Gastroesophageal sphincter (tissue), 4 donors: ENCODE measurements at regions not wholly inside any gene's neighbourhood (a gene's known extent, or its start where the extent isn't known, plus 50 kb on each side); places are given as distances from the start of the nearest gene placed in this dataset.

Experiments
- ATAC-seq: fragments of 150-250 bp; one replicate; pipeline ENCODE4 v1.9.1; 2016; ENCODE audit warnings: mild to moderate bottlenecking, moderate library complexity
- H3K27ac ChIP-seq, 4 donors: fragments of 200-600 bp; sonication (generic) in 3 of 4; 1 replicate in 3 of 4; 2 replicates in 1 of 4; pipeline ENCODE4 v1.5.1; 2016 to 2019
- H3K27me3 ChIP-seq: fragments of 200-600 bp; sonication (generic); one replicate; pipeline ENCODE4 v1.5.1; 2019
- H3K36me3 ChIP-seq, 2 donors: fragments of 200-600 bp; sonication (generic); one replicate each; pipeline ENCODE4 v1.5.1; 2019; ENCODE audit warnings: control low read depth in 1 of 2
- H3K4me1 ChIP-seq, 3 donors: fragments of 200-600 bp; sonication (generic); 1 replicate in 2 of 3; 2 replicates in 1 of 3; pipeline ENCODE4 v1.5.1; 2016 to 2019; ENCODE audit warnings: control low read depth in 2 of 3
- H3K4me3 ChIP-seq, 2 donors: fragments of 200-600 bp; sonication (generic); one replicate each; pipeline ENCODE4 v1.5.1; 2019; ENCODE audit warnings: mild to moderate bottlenecking in 1 of 2, moderate library complexity in 1 of 2
- H3K9me3 ChIP-seq, 3 donors: fragments of 200-600 bp; sonication (generic); one replicate each; pipeline ENCODE4 v1.5.1; 2017 to 2019; ENCODE audit warnings: control low read depth in 2 of 3
- CTCF ChIP-seq, 4 experiments: fragments of 200-600 bp in 2 of 4; fragments of 450-650 bp in 2 of 4; sonication (generic) in 1 of 4; IDR thresholded peaks; one replicate each; pipeline ENCODE4 v1.5.1; 2017 to 2019; ENCODE audit warnings: antibody characterized with exemption in 4 of 4, mild to moderate bottlenecking in 2 of 4, moderate library complexity in 2 of 4
- EP300 ChIP-seq: sonication (generic); formaldehyde crosslinking; IDR thresholded peaks from one replicate; pipeline ENCODE4 v1.6.1; 2017; ENCODE audit warnings: antibody characterized with exemption, mild to moderate bottlenecking
- POLR2A ChIP-seq, 2 donors: fragments of 450-650 bp; IDR thresholded peaks; one replicate each; pipeline ENCODE4 v1.6.1; 2017; ENCODE audit warnings: antibody characterized with exemption in 2 of 2, mild to moderate bottlenecking in 2 of 2, moderate library complexity in 1 of 2
- POLR2AphosphoS5 ChIP-seq: sonication (generic); formaldehyde crosslinking; IDR thresholded peaks from one replicate; pipeline ENCODE4 v1.6.1; 2017; ENCODE audit warnings: antibody characterized with exemption
- WGBS, 2 donors: methylation state at CpG; one replicate each; pipeline ENCODE4 v1.1.5; 2018; ENCODE audit warnings: low coverage in 1 of 2; 5-methylcytosine and 5-hydroxymethylcytosine counted together

- Histone ChIP-seq H3K27me3 (no peaks in the 10 kb centered on the region), H3K4me3 (no peak overlapping the region), H3K36me3 (no peaks in the 10 kb centered on the region), H3K27ac (peak overlapping the region in 2 of 4 donors; percentile 5 to 25), H3K9me3 (no peaks in the 10 kb centered on the region), H3K4me1 (peaks cover 0 to 16% (median 0%) of the 10 kb centered on the region in 3 donors)
- TF ChIP-seq POLR2AphosphoS5 (no peak), POLR2A (IDR thresholded peaks at IDR 0.05) (no peak), EP300 (no peak), CTCF (IDR thresholded peaks at IDR 0.05) (no peak)
- no peak for ATAC-seq
- 37 to 58% methylated on average over 4 to 5 of the region's 7 CpGs for WGBS, 2 donors
Observed at GRCh38 chr12:94047781-94048567, 100.4 kb upstream of the PLXNC1 start.

GRCh38 chr12:94048757-94049156 lies 99.6 kb upstream of the PLXNC1 start:
- 83% methylated on average over 1 to 3 of the region's 3 CpGs for WGBS, 2 donors
- Histone ChIP-seq H3K36me3 (no peaks in the 10 kb centered on the region), H3K9me3 (no peaks in the 10 kb centered on the region), H3K27me3 (no peaks in the 10 kb centered on the region), H3K4me3 (no peak overlapping the region), H3K4me1 (peaks cover 0 to 16% (median 0%) of the 10 kb centered on the region in 3 donors), H3K27ac (no peak overlapping the region)
- TF ChIP-seq CTCF (IDR thresholded peaks at IDR 0.05) (no peak), EP300 (no peak), POLR2AphosphoS5 (no peak), POLR2A (IDR thresholded peaks at IDR 0.05) (no peak)
- ATAC-seq = no peak

GRCh38 chr12:94049718-94050117 lies 98.7 kb upstream of the PLXNC1 start:
- peaks cover 0 to 16% (median 0%) of the 10 kb centered on the region in 3 donors for H3K4me1 ChIP-seq
- no peak for TF ChIP-seq POLR2AphosphoS5
- no peak for TF ChIP-seq CTCF (IDR thresholded peaks at IDR 0.05)
- TF ChIP-seq EP300 = no peak
- no peak for TF ChIP-seq POLR2A (IDR thresholded peaks at IDR 0.05)
- 77 to 100% methylated on average over 1 to 2 of the region's 2 CpGs for whole genome bisulfite sequencing, 2 donors
- no peaks in the 10 kb centered on the region for H3K27me3 ChIP-seq
- H3K27ac ChIP-seq = no peak overlapping the region
- no peaks in the 10 kb centered on the region for H3K36me3 ChIP-seq
- no peak for ATAC-seq
- no peak overlapping the region for H3K4me3 ChIP-seq
- no peaks in the 10 kb centered on the region for H3K9me3 ChIP-seq

- no peaks in the 10 kb centered on the region for H3K27me3 ChIP-seq
- H3K9me3 ChIP-seq = no peaks in the 10 kb centered on the region
- no peak for ATAC-seq
- no peak overlapping the region for H3K27ac ChIP-seq
- no peak for TF ChIP-seq EP300
- TF ChIP-seq POLR2AphosphoS5 = no peak
- no peak for TF ChIP-seq CTCF (IDR thresholded peaks at IDR 0.05)
- TF ChIP-seq POLR2A (IDR thresholded peaks at IDR 0.05) = no peak
- no peaks in the 10 kb centered on the region for H3K36me3 ChIP-seq
- peaks cover 0 to 9% (median 0%) of the 10 kb centered on the region in 3 donors for H3K4me1 ChIP-seq
- 100% methylated on average over 1 of the region's 2 CpGs for WGBS, 2 donors
- H3K4me3 ChIP-seq = no peak overlapping the region
Observed at GRCh38 chr12:94053676-94054075, 94.7 kb upstream of the PLXNC1 start.

- Histone ChIP-seq H3K36me3 (no peaks in the 10 kb centered on the region), H3K27ac (no peak overlapping the region), H3K9me3 (no peaks in the 10 kb centered on the region), H3K4me1 (peaks cover 0 to 9% (median 0%) of the 10 kb centered on the region in 3 donors), H3K4me3 (no peak overlapping the region), H3K27me3 (no peaks in the 10 kb centered on the region)
- 74 to 100% methylated on average over 1 to 3 of the region's 3 CpGs for WGBS, 2 donors
- ATAC-seq = no peak
- TF ChIP-seq CTCF (IDR thresholded peaks at IDR 0.05) (no peak), POLR2AphosphoS5 (no peak), POLR2A (IDR thresholded peaks at IDR 0.05) (no peak), EP300 (no peak)
Observed at GRCh38 chr12:94055528-94055927, 92.8 kb upstream of the PLXNC1 start.
